ENCODE measurements at regions not wholly inside any gene's neighbourhood (a gene's known extent, or its start where the extent isn't known, plus 50 kb on each side); places are given as distances from the start of the nearest gene placed in this dataset.

DNA sequence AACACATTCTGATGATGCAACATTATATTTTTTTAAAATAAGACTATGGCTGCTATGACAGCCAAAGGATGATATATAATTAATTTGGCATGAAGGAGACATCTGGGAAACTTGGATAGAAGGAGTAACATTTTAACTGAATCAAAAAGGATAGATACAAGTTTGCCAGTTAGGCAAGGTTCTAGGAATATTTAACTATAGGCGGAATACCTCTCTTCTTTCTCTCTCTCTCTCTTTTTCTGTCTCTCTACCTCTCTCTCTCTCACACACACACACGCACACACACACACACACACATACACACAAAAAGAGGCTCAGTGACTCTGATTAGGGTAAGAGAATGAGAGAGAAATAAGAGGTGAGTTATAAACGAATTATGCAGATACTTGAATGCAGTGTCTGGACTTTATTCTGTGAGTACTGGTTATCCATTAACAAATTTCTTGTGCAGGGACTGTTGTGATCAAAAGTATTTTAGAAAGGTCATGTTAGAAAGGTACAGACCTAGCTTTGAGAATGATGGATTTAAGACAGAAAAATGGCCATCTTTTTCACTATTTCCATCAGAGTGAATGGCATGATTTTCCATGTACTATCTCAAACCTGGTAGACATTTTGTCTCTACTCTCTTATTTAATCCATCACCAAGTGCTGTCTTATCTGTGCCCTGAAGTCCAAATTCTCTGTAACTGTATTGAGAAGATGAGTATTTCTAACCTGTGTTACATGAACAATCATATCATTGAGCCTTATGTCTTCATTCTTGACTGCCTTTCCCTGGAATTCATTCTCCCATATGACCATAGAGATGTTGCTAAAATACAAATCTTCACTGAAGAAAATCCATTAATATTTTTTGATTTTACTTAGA lies 1106.9 kb upstream of the ADGRL4 start:
- no peak for DNase-seq (ENCODE audit: low read depth in 2 of 2)

DNA sequence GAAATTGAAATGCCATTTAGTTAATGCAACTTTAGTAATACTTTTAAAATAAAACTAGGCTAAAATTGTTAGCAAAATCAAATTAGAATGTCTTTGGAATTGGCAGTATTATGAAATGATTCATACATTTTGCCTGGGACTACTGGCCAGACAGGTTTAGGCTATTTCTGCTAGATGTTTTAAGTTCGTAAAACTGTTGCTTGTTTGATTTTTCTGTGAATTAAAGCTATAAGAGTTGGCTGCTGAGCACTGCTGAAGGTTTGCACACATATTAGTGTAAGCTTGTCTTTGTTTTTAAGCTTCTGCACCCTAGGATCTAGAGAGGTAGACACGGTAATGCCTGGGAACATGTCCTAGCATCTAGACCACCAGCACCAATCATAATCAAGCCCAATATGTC lies 1094.6 kb upstream of the ADGRL4 start:
- DNase-seq (ENCODE audit: low read depth in 2 of 2) = no peak

DNA sequence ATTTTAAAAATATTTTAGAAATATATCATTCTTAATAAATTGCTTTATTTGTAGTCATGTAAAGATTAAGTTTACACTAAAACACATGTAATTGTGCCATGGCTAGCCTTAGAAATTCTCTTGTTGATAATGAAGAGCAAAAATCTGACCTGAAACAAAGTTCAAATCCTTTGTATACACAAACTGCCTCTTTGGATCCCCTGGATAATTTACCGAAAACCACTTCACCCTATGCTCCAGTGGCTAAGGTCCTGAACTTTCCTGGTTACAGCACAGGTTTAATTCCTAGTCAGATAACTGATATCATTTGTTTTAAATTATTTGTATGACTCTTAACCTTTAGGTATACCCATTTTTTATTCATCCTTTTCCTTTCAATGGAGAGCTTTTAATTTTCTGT lies 1093.2 kb upstream of the ADGRL4 start:
- no peak for DNase-seq (ENCODE audit: low read depth in 2 of 2)

DNA sequence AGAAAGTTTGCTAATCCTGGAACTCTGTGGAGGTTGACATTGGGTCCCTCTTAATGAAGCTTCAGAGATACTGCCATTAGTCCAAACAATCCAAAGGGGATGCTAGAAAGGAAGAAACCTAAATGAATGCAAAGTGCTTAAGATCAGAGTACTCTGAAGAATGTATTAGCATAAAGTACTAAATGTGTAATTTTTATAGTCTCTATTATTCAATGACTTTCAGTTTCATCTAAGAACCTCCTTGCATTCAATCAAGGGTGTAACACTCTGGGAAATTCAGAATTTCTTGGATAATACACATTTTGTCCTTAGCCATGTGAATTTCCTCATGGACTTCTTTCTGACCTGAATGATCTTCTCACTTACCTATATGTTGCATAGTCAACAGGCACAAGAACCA lies 1078.5 kb upstream of the ADGRL4 start:
- DNase-seq (ENCODE audit: low read depth in 2 of 2) = no peak

DNA sequence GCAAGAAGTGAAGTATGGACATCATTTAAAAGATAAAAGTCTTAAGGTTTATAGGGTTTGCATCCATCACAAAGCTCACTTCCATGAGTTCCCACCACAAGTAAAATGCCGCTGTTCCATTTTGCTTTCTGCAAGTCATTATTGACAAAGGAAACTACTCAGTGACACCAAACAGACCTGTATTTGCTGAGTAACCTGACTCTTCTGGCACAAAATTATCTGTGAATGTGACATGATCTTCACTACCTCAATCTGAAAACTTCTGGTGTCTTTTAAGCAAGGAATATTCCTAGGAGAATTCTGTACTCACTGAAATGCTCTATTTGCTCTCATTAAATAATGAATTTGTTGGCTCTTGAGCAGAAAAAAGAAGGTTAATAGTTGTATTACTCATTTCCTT lies 1077.4 kb upstream of the ADGRL4 start:
- DNase-seq (ENCODE audit: low read depth in 2 of 2) = no peak

DNA sequence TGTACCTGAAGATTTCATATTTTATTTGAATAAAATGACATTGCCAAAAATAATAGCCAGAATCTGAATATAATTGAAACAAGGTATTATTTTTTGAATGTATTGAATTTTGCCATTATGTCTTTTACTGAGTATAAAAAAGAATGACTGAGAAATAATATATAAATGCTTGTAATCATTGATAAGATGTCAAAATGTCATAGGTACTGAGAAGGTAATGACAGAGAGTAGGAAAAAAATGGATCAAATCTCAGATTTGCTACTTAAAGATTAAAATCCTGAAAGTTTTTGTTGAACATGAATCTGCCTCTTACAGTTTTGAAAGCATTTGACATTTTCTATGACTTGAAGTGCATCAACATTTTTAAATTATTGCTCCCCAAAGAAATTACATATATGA lies 1069.9 kb upstream of the ADGRL4 start:
- DNase-seq (ENCODE audit: low read depth in 2 of 2) = no peak

DNA sequence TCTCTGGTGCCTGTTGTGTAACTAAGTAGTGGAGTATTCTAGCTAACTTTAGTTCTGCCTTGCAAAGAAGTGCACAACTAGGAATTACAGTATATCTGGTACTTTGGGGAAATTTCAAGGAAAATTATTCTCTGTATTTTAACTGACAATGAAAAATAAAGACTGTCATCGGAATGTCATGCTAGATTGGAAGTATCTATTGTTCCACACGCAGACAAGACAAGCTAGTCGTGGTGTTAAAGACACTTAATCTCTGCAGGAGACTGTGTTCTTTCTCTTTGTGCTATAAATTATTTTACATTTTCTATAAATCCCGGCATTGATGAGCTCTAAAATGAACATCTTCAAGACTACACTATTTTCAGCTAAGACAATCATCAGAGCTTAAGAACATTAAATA lies 1068.8 kb upstream of the ADGRL4 start:
- DNase-seq (ENCODE audit: low read depth in 2 of 2) = no peak

DNA sequence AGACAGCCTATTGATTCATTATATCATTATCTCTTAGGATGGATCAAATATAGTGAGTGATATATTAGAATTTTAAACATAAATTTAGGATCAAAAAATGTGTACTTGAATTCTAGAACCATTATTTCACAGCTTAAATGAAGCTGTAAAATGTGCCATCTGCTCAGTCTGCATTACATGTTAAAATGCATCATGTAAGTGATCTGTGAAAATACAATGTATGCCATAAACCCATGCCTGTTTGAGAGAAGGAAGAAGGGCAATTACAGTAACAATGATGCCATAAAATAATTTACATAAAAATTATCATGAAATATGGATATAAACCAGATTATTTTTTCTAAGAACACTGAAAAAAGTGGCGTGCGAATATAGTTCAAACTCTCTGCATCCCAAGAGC lies 1066.0 kb upstream of the ADGRL4 start:
- no peak for DNase-seq (ENCODE audit: low read depth in 2 of 2)

DNA sequence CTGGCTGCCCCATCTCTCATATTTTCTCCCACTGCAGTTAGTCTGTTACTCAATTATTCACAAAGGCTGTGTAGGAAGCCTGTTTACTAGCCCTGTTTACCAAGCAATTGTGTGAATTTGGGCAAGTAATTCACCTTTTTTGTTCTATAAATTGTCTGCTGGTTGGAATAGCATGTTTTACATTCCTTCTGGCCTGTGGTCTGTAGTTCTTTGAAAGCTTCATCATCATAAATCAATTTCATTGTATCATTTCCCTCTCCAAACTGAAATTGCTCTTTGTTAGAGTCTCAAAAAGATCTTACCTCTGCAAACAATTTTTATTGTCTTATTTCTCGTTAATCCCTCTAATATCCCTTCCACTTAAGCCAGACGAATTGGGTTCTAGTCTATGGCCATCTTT lies 1059.5 kb upstream of the ADGRL4 start:
- no peak for DNase-seq (ENCODE audit: low read depth in 2 of 2)

DNA sequence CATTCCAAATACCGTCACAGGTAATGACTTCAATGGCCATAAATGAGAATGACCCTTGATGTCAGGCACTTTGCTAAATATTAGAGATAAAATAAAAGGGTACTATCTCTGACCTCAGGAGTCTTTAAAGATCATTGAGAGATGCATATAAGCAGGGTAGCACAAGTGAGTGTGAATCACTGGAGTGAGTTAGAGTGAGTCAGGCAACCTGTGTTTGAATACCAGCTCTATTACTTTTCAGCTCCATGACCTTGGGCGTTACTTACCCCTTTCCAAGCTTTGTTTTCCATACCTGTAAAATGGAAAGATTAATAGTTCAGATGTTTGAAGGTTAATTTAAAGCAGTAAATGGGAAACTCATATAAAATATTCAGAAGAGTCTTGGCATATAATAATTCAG lies 1058.0 kb upstream of the ADGRL4 start:
- DNase-seq (ENCODE audit: low read depth in 2 of 2) = no peak

DNA sequence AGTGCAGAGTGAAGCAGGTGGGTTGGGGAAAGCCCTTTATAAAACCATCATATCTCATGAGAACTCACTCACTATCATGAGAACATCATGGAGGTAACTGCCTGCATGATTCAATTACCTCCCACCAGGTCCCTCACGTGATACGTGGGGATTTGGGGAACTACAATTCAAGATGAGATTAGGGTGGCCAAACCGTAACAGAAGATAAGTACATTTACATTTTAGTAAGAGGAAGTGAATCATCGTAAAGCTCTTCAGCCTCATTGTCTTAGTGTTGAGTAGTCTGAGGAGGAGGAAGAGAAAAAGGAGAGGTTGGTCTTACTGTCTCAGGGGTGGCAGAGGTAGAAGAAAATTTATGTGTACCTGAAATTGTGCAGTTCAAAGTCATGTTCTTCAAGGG lies 1053.4 kb upstream of the ADGRL4 start:
- DNase-seq (ENCODE audit: low read depth in 2 of 2) = no peak

DNA sequence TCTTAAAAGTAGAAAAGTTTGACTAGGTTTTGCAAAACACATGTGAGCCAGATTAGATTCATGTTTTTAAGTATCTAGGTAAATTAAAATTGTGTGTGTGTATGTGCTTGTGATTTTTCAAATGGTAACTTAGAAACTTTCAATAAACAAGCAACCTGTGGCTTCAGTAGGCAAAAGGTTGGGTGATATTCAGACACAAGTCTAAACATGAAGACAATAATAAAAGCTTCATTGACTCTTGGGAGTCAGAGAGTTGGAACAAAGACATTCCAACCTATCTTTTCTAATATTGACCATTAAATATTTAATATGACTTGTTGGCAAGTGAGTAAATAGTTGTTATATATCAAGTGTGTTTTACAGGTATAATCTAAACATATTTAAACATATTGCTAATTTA lies 1049.6 kb upstream of the ADGRL4 start:
- DNase-seq (ENCODE audit: low read depth in 2 of 2) = no peak

DNA sequence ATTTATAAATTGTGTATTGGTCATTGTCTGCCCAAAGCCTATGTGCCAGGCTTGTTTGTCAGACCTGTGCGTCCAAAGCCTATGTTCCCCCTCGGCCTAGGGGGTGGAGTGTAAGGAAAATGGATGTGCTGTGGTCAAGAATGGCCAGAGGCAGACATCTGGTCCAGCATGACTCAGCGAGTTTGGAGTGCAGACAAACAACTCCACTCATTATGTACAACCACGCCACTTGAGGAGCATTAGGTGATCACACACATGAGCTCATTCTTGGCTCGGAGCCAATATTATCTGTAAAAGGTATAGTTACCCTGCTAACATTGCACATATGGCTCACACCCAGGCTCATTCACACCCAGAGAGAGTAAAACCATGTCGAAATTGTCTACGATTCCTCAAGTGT lies 1047.6 kb upstream of the ADGRL4 start:
- DNase-seq (ENCODE audit: low read depth in 2 of 2) = peak in 1 of 2 donors; percentile 16

DNA sequence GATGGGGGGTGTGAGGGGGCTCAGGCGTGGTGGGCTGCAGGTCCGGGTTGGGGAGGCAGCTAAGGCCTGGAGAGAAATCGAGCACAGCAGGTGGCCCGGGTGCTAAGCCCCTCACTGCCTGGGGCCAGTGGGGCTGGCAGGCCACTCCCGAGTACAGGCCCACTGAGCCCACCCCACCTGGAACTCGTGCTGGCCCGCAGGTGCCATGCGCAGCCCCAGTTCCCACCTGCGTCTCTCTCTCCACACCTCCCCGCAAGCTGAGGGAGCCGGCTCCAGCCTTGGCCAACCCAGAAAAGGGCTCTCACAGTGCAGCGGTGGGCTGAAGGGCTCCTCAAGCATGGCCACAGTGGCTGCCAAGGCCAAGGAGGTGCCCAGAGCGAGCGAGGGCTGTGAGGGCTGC lies 1047.1 kb upstream of the ADGRL4 start:
- DNase-seq (ENCODE audit: low read depth in 2 of 2) = no peak

DNA sequence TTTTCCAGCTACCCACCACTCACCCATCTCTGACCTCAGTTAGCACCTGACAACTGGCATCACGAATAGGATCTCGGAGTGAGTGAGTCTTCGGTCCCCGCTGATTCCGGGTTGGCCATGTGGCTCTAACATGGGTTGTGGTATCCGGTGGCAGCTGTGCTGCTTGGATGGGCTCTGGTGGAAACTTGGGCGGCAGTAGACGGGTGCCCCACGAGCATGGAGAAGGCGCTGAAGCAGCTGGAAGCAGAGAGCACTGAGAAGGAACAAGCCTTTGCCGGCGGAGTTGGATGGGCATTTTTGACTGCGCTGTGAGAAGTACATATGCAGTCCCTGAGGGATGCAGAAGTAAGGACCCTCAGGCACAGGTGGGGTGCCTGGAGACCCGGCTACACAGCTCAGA lies 1044.0 kb upstream of the ADGRL4 start:
- no peak for DNase-seq (ENCODE audit: low read depth in 2 of 2)

DNA sequence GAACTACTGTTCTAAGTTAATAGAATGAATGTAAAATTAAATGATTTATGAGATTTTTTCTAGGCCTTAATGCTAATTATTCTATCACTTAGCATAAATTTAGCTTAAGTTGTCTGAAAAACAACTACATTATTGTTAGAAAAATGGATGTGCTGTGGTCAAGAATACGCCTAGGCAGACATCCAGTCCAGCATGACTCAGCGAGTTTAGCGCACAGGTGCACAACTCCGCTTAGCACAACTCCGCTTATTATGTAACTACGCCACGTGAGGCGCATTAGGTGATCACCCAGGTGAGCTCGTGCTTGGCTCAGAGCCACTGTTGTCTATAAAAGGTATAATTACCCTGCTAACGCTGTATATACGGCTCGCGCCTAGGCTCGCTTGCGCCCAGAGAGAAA lies 1043.6 kb upstream of the ADGRL4 start:
- no peak for DNase-seq (ENCODE audit: low read depth in 2 of 2)

DNA sequence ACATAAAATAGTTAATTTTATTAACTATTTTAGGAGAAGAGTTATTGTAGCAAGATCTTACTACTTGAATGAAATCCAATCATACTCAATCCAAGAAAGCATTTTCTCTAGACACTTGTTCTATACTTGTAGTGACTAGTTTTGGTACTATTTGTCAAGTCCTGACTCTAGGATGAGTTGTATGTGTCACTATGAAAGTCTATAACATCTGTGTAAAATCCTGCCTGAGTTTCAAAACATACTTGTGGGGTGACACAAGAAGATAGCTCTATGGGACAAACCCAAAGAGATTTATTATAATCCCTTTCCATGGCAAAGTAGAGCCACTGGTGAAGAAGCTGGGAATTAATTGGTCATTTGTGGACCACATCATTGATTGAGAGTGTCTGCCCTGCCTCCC lies 1042.2 kb upstream of the ADGRL4 start:
- DNase-seq (ENCODE audit: low read depth in 2 of 2) = no peak

DNA sequence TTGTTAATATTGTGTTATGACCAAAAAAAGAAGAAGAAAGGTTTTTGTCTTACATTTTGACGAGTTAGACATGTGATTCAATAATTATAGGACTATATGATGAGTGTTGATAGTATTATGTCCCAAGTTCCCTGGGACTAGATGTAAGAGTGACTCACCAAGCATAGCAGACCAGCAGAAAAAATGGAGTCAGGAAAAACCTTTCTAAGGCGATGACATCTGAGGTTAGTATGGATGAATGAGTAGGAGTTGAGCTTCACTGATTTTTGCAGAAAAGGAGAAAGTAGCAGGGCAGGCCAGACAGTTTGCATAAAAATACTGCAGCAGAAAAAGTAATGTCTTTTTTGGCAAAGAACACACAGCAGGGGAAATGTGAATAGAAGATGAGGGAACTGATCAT lies 1041.3 kb upstream of the ADGRL4 start:
- no peak for DNase-seq (ENCODE audit: low read depth in 2 of 2)

DNA sequence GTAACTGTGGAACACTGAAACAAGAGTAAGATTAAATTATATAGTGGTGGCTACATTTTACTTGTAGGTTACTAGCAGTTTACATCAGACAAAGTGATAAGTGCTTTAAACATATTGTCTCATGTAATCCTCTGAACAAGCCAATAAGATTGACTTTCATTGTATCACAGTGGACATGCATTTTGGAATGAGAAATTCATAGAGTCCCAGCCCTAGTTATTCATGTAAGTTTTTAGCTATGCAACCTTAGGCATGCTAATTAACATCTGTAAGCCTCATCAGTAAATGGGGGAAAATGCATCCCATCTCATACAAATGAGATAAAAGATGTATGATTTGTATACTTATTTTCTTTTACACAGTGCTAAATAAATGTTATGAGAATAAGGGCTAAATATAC lies 1038.1 kb upstream of the ADGRL4 start:
- DNase-seq (ENCODE audit: low read depth in 2 of 2) = no peak

DNA sequence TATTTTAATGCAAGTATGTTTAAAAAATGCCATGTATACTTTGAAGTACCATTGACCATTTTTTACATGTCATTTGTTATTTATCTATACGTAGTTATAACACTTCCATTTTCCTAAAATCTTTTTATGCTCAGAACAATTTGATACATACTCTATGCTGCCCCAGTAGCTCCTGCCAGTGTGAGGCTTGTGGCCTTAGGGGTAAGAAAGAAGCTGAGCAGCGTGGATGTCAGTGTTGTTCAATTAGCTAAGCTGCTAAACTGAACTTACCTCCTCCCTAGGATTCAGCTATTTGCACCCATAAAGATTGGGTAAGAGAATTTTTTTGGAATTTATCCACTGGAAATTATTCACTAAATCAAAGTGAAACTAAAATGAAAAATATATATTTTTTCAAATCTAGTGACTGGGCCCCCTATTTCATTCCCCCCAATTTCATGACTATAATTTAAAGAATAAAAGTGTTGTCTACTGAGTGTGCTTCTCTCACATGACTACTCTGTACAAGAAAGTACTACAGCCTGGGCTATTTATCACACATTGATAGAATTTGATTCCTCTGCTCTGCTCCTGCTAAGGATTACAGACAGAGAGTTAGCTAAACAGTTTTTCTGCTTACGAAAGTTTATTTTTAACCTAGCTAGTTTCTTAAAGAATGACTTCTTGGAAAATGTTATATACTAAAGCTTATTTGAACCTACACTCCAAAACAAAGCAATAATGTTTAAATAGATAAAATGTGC lies 1030.3 kb upstream of the ADGRL4 start:
- DNase-seq (ENCODE audit: low read depth in 2 of 2) = no peak

DNA sequence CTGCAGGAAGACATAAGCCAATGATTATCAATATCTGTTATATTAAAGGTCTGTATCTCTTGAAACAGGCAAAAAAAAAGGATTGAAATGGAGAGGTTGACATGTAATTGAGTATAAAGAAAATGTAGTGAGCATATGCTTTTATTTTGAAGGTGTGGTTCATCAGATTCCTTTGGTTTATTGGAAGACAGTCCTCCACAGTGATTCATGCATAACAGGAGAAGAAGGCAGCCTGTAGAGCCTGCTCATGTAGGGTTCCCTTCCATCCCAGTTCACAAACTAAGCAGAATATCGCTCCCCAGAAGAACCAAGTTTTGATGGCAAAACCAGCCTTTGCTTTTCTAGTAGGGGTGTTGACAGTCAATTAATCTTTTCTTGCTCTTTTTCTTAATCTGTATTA lies 1016.8 kb upstream of the ADGRL4 start:
- DNase-seq (ENCODE audit: low read depth in 2 of 2) = no peak

DNA sequence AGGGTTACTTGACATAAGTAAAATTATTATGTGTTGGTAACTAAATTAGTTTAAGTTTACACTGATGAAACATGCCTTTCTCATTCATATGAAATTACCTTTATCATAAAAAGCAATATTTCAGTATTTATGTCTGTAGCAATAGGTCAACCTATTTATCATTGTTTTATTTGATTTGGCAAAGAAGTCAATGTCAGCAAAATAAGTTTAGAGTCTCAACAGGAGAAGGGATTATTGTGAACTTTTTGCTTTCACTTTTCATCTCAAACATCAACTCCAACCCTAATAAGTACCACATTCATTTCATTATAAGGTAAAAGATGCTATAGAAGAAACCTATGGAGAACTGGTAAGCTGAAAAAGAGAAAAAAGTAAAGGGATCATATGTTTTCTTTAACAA lies 1015.4 kb upstream of the ADGRL4 start:
- DNase-seq (ENCODE audit: low read depth in 2 of 2) = no peak

DNA sequence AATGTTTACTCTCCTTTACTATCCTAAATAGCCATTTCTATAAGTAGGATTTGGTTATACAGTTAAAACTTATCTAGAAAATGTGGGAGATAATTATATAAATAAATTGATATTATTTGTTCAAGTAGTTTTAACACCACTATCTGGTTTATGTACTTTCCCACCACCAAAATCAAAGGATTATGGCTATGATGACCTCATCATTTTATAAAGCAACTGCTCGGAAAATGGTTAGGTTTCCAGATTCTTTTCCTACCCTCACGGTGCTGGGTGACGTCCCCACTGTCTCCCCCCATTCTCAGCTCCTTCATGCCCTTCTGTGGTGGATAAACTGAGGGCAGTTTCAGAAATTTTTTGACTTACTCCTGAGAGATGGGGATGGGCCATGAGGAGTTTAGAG lies 1011.8 kb upstream of the ADGRL4 start:
- no peak for DNase-seq (ENCODE audit: low read depth in 2 of 2)

All from lung microvascular endothelial cell (primary cell).